ENCODE measurements at regions not wholly inside any gene's neighbourhood (a gene's known extent, or its start where the extent isn't known, plus 50 kb on each side); places are given as distances from the start of the nearest gene placed in this dataset.

DNA sequence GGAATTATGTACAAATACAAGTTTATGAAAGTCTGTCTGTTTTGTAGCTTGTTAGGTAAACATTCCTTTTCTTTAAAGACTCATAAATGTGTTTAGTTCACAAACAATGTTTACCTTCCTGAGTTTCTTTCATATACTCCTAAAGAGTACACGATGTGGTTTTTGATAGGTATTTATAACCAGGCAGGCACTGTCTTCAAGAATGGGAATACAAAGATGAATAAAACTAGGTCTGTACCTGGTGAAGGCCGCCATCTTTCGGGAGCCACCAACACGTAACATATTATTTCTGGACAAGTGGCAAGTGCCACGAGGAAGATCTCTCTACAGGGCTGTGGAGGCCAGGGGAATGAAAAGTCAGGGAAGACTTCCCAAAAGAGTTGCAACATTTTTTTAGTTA lies 144.6 kb upstream of the RASSF8 start:
- Histone ChIP-seq H3K4me1 (ENCODE audit: insufficient read depth, low read length) (no peaks in the 10 kb centered on the region), H4K5ac (ENCODE audit: insufficient read length, low read depth, low read length) (no peak overlapping the region), H3K27me3 (ENCODE audit: insufficient read depth, low read length) (no peaks in the 10 kb centered on the region), H2AFZ (ENCODE audit: low read length) (no peak overlapping the region), H4K91ac (ENCODE audit: insufficient read length, low read depth, low read length) (no peak overlapping the region), H3T11ph (ENCODE audit: low read length) (no peak overlapping the region), H3K23ac (ENCODE audit: insufficient read length, low read depth, low read length) (no peak overlapping the region), H2BK15ac (ENCODE audit: low read depth, low read length) (no peak overlapping the region), H2BK5ac (ENCODE audit: insufficient read length, low read length) (no peak overlapping the region), H2BK12ac (ENCODE audit: insufficient read length, low read depth, low read length) (no peak overlapping the region), H3K56ac (ENCODE audit: insufficient read length, low read depth, low read length) (no peak overlapping the region), H3K4me2 (ENCODE audit: insufficient read depth, insufficient read length, low read length) (no peak overlapping the region), H3K4ac (ENCODE audit: low read depth, low read length) (no peak overlapping the region), H3K79me1 (ENCODE audit: insufficient read depth, low read depth, low read length, poor library complexity, severe bottlenecking) (no peaks in the 10 kb centered on the region), H3K18ac (ENCODE audit: insufficient read length, low read depth, low read length) (no peak overlapping the region), H3K23me2 (ENCODE audit: insufficient read length, low read depth, low read length, poor library complexity, severe bottlenecking) (no peaks in the 10 kb centered on the region), H2BK20ac (ENCODE audit: low read depth, low read length, poor library complexity, severe bottlenecking) (no peak overlapping the region), H3K9me3 (ENCODE audit: control insufficient read depth, low read depth, low read length) (no peaks in the 10 kb centered on the region), H2BK120ac (ENCODE audit: low read depth, low read length, poor library complexity, severe bottlenecking) (no peak overlapping the region), H3K27ac (ENCODE audit: insufficient read length, low read depth, low read length) (no peak overlapping the region), H4K20me1 (ENCODE audit: control insufficient read depth, insufficient read depth, insufficient read length) (no peaks in the 10 kb centered on the region), H4K8ac (replicated peaks; ENCODE audit: insufficient read length, low read depth, low read length) (no peak overlapping the region), H3K9ac (ENCODE audit: extremely low read depth, insufficient read length, low read length) (no peak overlapping the region), H2AK5ac (ENCODE audit: insufficient read length, low read length) (no peak overlapping the region), H3K14ac (ENCODE audit: insufficient read depth, low read length) (no peak overlapping the region), H3K79me2 (ENCODE audit: insufficient read depth, low read length) (no peaks in the 10 kb centered on the region)
- H3K9me3 Mint-ChIP-seq: peaks cover 0 to 4% of the 10 kb centered on the region in 2 experiments; a peak in 3 of 5 replicates
- H3K4me1 Mint-ChIP-seq: no peaks in the 10 kb centered on the region
- no peak for DNase-seq
- H3K36me3 Mint-ChIP-seq (ENCODE audit: insufficient read depth in 1 of 3, low read depth in 3 of 3): 0 out of 7 replicates have a peak, but pooled peaks cover 0 to 2% (median 0%) of the 10 kb centered on the region in 3 experiments
- H3K4me3 Mint-ChIP-seq: no peak overlapping the region
- H3K27me3 Mint-ChIP-seq (ENCODE audit: low read depth): no peaks in the 10 kb centered on the region
- TF ChIP-seq, protein P1, sequence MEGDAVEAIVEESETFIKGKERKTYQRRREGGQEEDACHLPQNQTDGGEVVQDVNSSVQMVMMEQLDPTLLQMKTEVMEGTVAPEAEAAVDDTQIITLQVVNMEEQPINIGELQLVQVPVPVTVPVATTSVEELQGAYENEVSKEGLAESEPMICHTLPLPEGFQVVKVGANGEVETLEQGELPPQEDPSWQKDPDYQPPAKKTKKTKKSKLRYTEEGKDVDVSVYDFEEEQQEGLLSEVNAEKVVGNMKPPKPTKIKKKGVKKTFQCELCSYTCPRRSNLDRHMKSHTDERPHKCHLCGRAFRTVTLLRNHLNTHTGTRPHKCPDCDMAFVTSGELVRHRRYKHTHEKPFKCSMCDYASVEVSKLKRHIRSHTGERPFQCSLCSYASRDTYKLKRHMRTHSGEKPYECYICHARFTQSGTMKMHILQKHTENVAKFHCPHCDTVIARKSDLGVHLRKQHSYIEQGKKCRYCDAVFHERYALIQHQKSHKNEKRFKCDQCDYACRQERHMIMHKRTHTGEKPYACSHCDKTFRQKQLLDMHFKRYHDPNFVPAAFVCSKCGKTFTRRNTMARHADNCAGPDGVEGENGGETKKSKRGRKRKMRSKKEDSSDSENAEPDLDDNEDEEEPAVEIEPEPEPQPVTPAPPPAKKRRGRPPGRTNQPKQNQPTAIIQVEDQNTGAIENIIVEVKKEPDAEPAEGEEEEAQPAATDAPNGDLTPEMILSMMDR (conservative IDR thresholded peaks at IDR 0.05): no peak
- H3K27ac Mint-ChIP-seq: no peak overlapping the region
- WGBS (ENCODE audit: extremely low coverage, insufficient read length, low lambda C conversion rate): no CpG with 5 or more reads among the region's 5 CpGs
